ENCODE measurements at regions not wholly inside any gene's neighbourhood (a gene's known extent, or its start where the extent isn't known, plus 50 kb on each side); places are given as distances from the start of the nearest gene placed in this dataset.

GRCh38 chr16:72464597-72465368 lies 292.8 kb upstream of the PMFBP1 start:
- Histone ChIP-seq H3K4me3 (replicated peaks in 1 of 4; ENCODE audit: control extremely low read depth in 1 of 4, insufficient read depth in 1 of 4, low read depth in 3 of 4, low read length in 4 of 4) (no peak overlapping the region), H3K9me3 (ENCODE audit: control insufficient read depth, insufficient read depth, low read depth, low read length) (no peaks in the 10 kb centered on the region), H3K9ac (ENCODE audit: insufficient read depth, low read length) (no peak overlapping the region), H3K79me2 (ENCODE audit: control insufficient read depth, insufficient read depth, low read length) (no peaks in the 10 kb centered on the region), H4K20me1 (ENCODE audit: control insufficient read depth, extremely low read depth, insufficient read depth, low read length) (no peaks in the 10 kb centered on the region), H3K36me3 (ENCODE audit: control insufficient read depth, insufficient read depth, low read length) (no peaks in the 10 kb centered on the region), H3K27ac (ENCODE audit: insufficient read depth, low read length) (no peak overlapping the region), H3K4me1 (ENCODE audit: control insufficient read depth, extremely low read depth, insufficient read depth, low read length) (no peaks in the 10 kb centered on the region), H2AFZ (ENCODE audit: low read length) (no peak overlapping the region), H3K4me2 (ENCODE audit: extremely low read depth, insufficient read depth, low read length) (no peak overlapping the region), H3K27me3 (ENCODE audit: control insufficient read depth, insufficient read depth, low read length) (no peaks in the 10 kb centered on the region)
- no peak for DNase-seq (ENCODE audit: low read depth in 2 of 2)
- TF ChIP-seq EZH2 (IDR thresholded peaks at IDR 0.05; ENCODE audit: low read length, missing control alignments) = no peak
- TF ChIP-seq, protein P1, sequence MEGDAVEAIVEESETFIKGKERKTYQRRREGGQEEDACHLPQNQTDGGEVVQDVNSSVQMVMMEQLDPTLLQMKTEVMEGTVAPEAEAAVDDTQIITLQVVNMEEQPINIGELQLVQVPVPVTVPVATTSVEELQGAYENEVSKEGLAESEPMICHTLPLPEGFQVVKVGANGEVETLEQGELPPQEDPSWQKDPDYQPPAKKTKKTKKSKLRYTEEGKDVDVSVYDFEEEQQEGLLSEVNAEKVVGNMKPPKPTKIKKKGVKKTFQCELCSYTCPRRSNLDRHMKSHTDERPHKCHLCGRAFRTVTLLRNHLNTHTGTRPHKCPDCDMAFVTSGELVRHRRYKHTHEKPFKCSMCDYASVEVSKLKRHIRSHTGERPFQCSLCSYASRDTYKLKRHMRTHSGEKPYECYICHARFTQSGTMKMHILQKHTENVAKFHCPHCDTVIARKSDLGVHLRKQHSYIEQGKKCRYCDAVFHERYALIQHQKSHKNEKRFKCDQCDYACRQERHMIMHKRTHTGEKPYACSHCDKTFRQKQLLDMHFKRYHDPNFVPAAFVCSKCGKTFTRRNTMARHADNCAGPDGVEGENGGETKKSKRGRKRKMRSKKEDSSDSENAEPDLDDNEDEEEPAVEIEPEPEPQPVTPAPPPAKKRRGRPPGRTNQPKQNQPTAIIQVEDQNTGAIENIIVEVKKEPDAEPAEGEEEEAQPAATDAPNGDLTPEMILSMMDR (conservative IDR thresholded peaks at IDR 0.05 in 1 of 2, IDR thresholded peaks at IDR 0.05 in 1 of 2; ENCODE audit: low read depth in 1 of 2, low read length in 2 of 2) = no peak

- Histone ChIP-seq H3K4me2 (ENCODE audit: extremely low read depth, insufficient read depth, low read length) (no peak overlapping the region), H3K4me1 (ENCODE audit: control insufficient read depth, extremely low read depth, insufficient read depth, low read length) (no peaks in the 10 kb centered on the region), H3K79me2 (ENCODE audit: control insufficient read depth, insufficient read depth, low read length) (no peaks in the 10 kb centered on the region), H3K9me3 (ENCODE audit: control insufficient read depth, insufficient read depth, low read depth, low read length) (no peaks in the 10 kb centered on the region), H3K27me3 (ENCODE audit: control insufficient read depth, insufficient read depth, low read length) (no peaks in the 10 kb centered on the region), H3K27ac (ENCODE audit: insufficient read depth, low read length) (no peak overlapping the region), H2AFZ (ENCODE audit: low read length) (no peak overlapping the region), H3K36me3 (ENCODE audit: control insufficient read depth, insufficient read depth, low read length) (no peaks in the 10 kb centered on the region), H4K20me1 (ENCODE audit: control insufficient read depth, extremely low read depth, insufficient read depth, low read length) (no peaks in the 10 kb centered on the region), H3K4me3 (replicated peaks in 1 of 4; ENCODE audit: control extremely low read depth in 1 of 4, insufficient read depth in 1 of 4, low read depth in 3 of 4, low read length in 4 of 4) (no peak overlapping the region), H3K9ac (ENCODE audit: insufficient read depth, low read length) (no peak overlapping the region)
- TF ChIP-seq, protein P1 (conservative IDR thresholded peaks at IDR 0.05 in 1 of 2, IDR thresholded peaks at IDR 0.05 in 1 of 2; ENCODE audit: low read depth in 1 of 2, low read length in 2 of 2) = no peak
- TF ChIP-seq EZH2 (IDR thresholded peaks at IDR 0.05; ENCODE audit: low read length, missing control alignments) = no peak
- no peak for DNase-seq (ENCODE audit: low read depth in 2 of 2)
These were observed 292.1 kb upstream of the PMFBP1 start for GRCh38 chr16:72464052-72464451.

DNA sequence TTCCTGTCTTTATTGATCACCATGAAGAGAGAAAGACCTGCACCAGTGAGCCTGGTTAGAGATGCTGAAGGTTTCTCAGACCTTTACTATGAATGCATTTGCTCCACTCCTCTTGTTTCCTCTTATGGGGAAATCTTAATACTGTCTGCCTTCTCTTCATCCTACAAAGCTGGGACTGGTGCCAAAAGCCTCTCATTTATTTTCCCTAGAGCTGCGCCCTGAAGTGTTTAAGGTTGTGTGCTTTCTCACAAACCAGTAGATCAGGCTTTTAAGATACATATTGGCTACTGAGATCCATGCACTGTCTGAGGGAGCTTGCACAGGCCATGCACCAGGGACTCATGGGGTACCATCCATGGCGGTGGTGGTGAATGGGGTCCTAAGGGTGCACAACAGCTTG lies 286.1 kb upstream of the PMFBP1 start:
- H3K9me3 ChIP-seq (ENCODE audit: control insufficient read depth, insufficient read depth, low read depth, low read length) = no peaks in the 10 kb centered on the region
- no peaks in the 10 kb centered on the region for H3K4me1 ChIP-seq (ENCODE audit: control insufficient read depth, extremely low read depth, insufficient read depth, low read length)
- no peak for DNase-seq (ENCODE audit: low read depth in 2 of 2)
- no peak for TF ChIP-seq EZH2 (IDR thresholded peaks at IDR 0.05; ENCODE audit: low read length, missing control alignments)
- TF ChIP-seq, protein P1 (conservative IDR thresholded peaks at IDR 0.05 in 1 of 2, IDR thresholded peaks at IDR 0.05 in 1 of 2; ENCODE audit: low read depth in 1 of 2, low read length in 2 of 2) = no peak
- H4K20me1 ChIP-seq (ENCODE audit: control insufficient read depth, extremely low read depth, insufficient read depth, low read length) = no peaks in the 10 kb centered on the region
- no peaks in the 10 kb centered on the region for H3K79me2 ChIP-seq (ENCODE audit: control insufficient read depth, insufficient read depth, low read length)
- no peaks in the 10 kb centered on the region for H3K27me3 ChIP-seq (ENCODE audit: control insufficient read depth, insufficient read depth, low read length)
- no peak overlapping the region for H3K27ac ChIP-seq (ENCODE audit: insufficient read depth, low read length)
- no peak overlapping the region for H2AFZ ChIP-seq (ENCODE audit: low read length)
- no peak overlapping the region for H3K4me2 ChIP-seq (ENCODE audit: extremely low read depth, insufficient read depth, low read length)
- H3K4me3 ChIP-seq (replicated peaks in 1 of 4; ENCODE audit: control extremely low read depth in 1 of 4, insufficient read depth in 1 of 4, low read depth in 3 of 4, low read length in 4 of 4) = no peak overlapping the region
- H3K9ac ChIP-seq (ENCODE audit: insufficient read depth, low read length) = no peak overlapping the region
- H3K36me3 ChIP-seq (ENCODE audit: control insufficient read depth, insufficient read depth, low read length) = no peaks in the 10 kb centered on the region

All from fibroblast of lung (primary cell).